ENCODE measurements at regions not wholly inside any gene's neighbourhood (a gene's known extent, or its start where the extent isn't known, plus 50 kb on each side); places are given as distances from the start of the nearest gene placed in this dataset.

DNA sequence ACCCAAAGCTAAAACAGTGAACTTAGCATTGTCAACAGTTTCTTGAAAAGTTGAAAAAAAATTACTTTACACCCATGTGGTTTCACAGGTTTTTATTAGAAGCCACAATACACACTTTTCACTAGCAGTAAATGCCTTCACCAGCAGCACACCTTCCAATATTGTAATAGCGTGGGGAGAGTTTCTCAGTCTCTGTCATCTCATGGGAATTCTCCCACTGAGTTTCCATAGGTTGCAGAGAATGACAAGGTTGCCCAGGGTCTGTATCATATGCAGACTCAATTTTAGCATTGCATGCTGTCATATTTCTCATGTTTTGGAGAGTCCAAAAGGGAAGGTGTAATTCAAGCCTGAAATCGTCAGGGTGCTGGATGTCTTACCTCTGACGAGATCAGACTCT lies 486.1 kb upstream of the TENM3 start:
- no peak for DNase-seq (ENCODE audit: low read depth)
- TF ChIP-seq, protein P1, sequence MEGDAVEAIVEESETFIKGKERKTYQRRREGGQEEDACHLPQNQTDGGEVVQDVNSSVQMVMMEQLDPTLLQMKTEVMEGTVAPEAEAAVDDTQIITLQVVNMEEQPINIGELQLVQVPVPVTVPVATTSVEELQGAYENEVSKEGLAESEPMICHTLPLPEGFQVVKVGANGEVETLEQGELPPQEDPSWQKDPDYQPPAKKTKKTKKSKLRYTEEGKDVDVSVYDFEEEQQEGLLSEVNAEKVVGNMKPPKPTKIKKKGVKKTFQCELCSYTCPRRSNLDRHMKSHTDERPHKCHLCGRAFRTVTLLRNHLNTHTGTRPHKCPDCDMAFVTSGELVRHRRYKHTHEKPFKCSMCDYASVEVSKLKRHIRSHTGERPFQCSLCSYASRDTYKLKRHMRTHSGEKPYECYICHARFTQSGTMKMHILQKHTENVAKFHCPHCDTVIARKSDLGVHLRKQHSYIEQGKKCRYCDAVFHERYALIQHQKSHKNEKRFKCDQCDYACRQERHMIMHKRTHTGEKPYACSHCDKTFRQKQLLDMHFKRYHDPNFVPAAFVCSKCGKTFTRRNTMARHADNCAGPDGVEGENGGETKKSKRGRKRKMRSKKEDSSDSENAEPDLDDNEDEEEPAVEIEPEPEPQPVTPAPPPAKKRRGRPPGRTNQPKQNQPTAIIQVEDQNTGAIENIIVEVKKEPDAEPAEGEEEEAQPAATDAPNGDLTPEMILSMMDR (IDR thresholded peaks at IDR 0.05; ENCODE audit: control insufficient read depth, insufficient read depth, low read depth, low read length, missing control alignments), result no peak
- H3K4me3 ChIP-seq (ENCODE audit: control insufficient read depth, low read depth, low read length), result no peak overlapping the region

GRCh38 chr4:181757910-181758660 lies 485.1 kb upstream of the TENM3 start:
- TF ChIP-seq, protein P1 (IDR thresholded peaks at IDR 0.05; ENCODE audit: control insufficient read depth, insufficient read depth, low read depth, low read length, missing control alignments), result no peak
- H3K4me3 ChIP-seq (ENCODE audit: control insufficient read depth, low read depth, low read length), result no peak overlapping the region
- no peak for DNase-seq (ENCODE audit: low read depth)

DNA sequence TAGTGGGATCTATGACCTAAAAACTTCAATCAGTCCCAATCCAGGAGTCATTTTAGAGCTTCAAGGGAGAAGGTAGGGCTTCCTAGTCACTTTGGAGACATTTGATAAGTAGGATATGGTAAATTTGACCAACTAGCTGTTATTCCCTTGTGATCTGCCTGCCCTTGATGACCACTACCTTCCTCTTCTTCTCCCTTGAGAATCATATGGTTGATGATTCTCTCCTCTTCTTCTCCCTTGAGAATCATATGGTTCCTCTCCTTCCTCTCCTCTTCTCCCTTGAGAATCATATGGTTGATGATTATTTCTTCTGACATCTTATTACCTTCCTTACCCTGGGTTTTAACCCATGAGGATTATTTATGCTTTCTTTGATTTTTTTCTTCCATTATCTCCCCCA lies 482.6 kb upstream of the TENM3 start:
- H3K4me3 ChIP-seq (ENCODE audit: control insufficient read depth, low read depth, low read length), result no peak overlapping the region
- no peak for DNase-seq (ENCODE audit: low read depth)
- TF ChIP-seq, protein P1 (IDR thresholded peaks at IDR 0.05; ENCODE audit: control insufficient read depth, insufficient read depth, low read depth, low read length, missing control alignments), result no peak

- TF ChIP-seq, protein P1 (IDR thresholded peaks at IDR 0.05; ENCODE audit: control insufficient read depth, insufficient read depth, low read depth, low read length, missing control alignments), result no peak
- DNase-seq (ENCODE audit: low read depth), result no peak
- no peak overlapping the region for H3K4me3 ChIP-seq (ENCODE audit: control insufficient read depth, low read depth, low read length)
These were observed 482.0 kb upstream of the TENM3 start for GRCh38 chr4:181761156-181761555.

GRCh38 chr4:181766061-181766548 lies 477.1 kb upstream of the TENM3 start:
- DNase-seq (ENCODE audit: low read depth), result no peak
- H3K4me3 ChIP-seq (ENCODE audit: control insufficient read depth, low read depth, low read length), result no peak overlapping the region
- TF ChIP-seq, protein P1 (IDR thresholded peaks at IDR 0.05; ENCODE audit: control insufficient read depth, insufficient read depth, low read depth, low read length, missing control alignments), result no peak

- no peak overlapping the region for H3K4me3 ChIP-seq (ENCODE audit: control insufficient read depth, low read depth, low read length)
- TF ChIP-seq, protein P1 (IDR thresholded peaks at IDR 0.05; ENCODE audit: control insufficient read depth, insufficient read depth, low read depth, low read length, missing control alignments), result no peak
- no peak for DNase-seq (ENCODE audit: low read depth)
These were observed 472.2 kb upstream of the TENM3 start for GRCh38 chr4:181770971-181771370.

Measured in AG09309 (cell line).